ENCODE measurements at regions not wholly inside any gene's neighbourhood (a gene's known extent, or its start where the extent isn't known, plus 50 kb on each side); places are given as distances from the start of the nearest gene placed in this dataset.
"Not testable (repeated sequence)": the region's sequence is repeated elsewhere in the genome, so short reads cannot be mapped to it uniquely, and the experiment has no call there.

GRCh38 chr9:78938821-78939220 lies 632.9 kb upstream of the TLE4 start:
- no peak for DNase-seq (ENCODE audit: extremely low read depth in 1 of 2, low read depth in 1 of 2)

GRCh38 chr9:78939311-78940065 lies 632.3 kb upstream of the TLE4 start:
- no peak for DNase-seq (ENCODE audit: extremely low read depth in 1 of 2, low read depth in 1 of 2)

GRCh38 chr9:78940121-78940855 lies 631.5 kb upstream of the TLE4 start:
- DNase-seq (ENCODE audit: extremely low read depth in 1 of 2, low read depth in 1 of 2) = no peak

- DNase-seq (ENCODE audit: extremely low read depth in 1 of 2, low read depth in 1 of 2) = no peak
Measured at GRCh38 chr9:78954286-78954685, 617.5 kb upstream of the TLE4 start.

GRCh38 chr9:78958892-78959291 lies 612.9 kb upstream of the TLE4 start:
- DNase-seq (ENCODE audit: extremely low read depth in 1 of 2, low read depth in 1 of 2) = no peak

GRCh38 chr9:78962156-78962555 lies 609.6 kb upstream of the TLE4 start:
- DNase-seq (ENCODE audit: extremely low read depth in 1 of 2, low read depth in 1 of 2) = no peak

- no peak for DNase-seq (ENCODE audit: extremely low read depth in 1 of 2, low read depth in 1 of 2)
Measured at GRCh38 chr9:78963911-78964310, 607.9 kb upstream of the TLE4 start.

- DNase-seq (ENCODE audit: extremely low read depth in 1 of 2, low read depth in 1 of 2) = no peak
Measured at GRCh38 chr9:78967596-78968217, 604.1 kb upstream of the TLE4 start.

- no peak for DNase-seq (ENCODE audit: extremely low read depth in 1 of 2, low read depth in 1 of 2)
Measured at GRCh38 chr9:78970375-78970774, 601.4 kb upstream of the TLE4 start.

GRCh38 chr9:78971540-78971939 lies 600.2 kb upstream of the TLE4 start:
- no peak for DNase-seq (ENCODE audit: extremely low read depth in 1 of 2, low read depth in 1 of 2)

GRCh38 chr9:78972303-78972999 lies 599.3 kb upstream of the TLE4 start:
- DNase-seq (ENCODE audit: extremely low read depth in 1 of 2, low read depth in 1 of 2) = no peak

- DNase-seq (ENCODE audit: extremely low read depth in 1 of 2, low read depth in 1 of 2) = no peak
Measured at GRCh38 chr9:78973907-78974306, 597.9 kb upstream of the TLE4 start.

GRCh38 chr9:78982849-78983248 lies 588.9 kb upstream of the TLE4 start:
- no peak for DNase-seq (ENCODE audit: extremely low read depth in 1 of 2, low read depth in 1 of 2)

- no peak for DNase-seq (ENCODE audit: extremely low read depth in 1 of 2, low read depth in 1 of 2)
Measured at GRCh38 chr9:78985084-78985738, 586.6 kb upstream of the TLE4 start.

- DNase-seq (ENCODE audit: extremely low read depth in 1 of 2, low read depth in 1 of 2) = no peak
Measured at GRCh38 chr9:78986446-78986845, 585.3 kb upstream of the TLE4 start.

GRCh38 chr9:78989031-78989658 lies 582.6 kb upstream of the TLE4 start:
- DNase-seq (ENCODE audit: extremely low read depth in 1 of 2, low read depth in 1 of 2) = no peak

GRCh38 chr9:78994471-78994870 lies 577.3 kb upstream of the TLE4 start:
- no peak for DNase-seq (ENCODE audit: extremely low read depth in 1 of 2, low read depth in 1 of 2)

GRCh38 chr9:78994974-78995373 lies 576.8 kb upstream of the TLE4 start:
- not testable (repeated sequence) for DNase-seq (ENCODE audit: extremely low read depth in 1 of 2, low read depth in 1 of 2)

- no peak for DNase-seq (ENCODE audit: extremely low read depth in 1 of 2, low read depth in 1 of 2)
Measured at GRCh38 chr9:78997296-78997695, 574.5 kb upstream of the TLE4 start.

GRCh38 chr9:79000230-79001002 lies 571.3 kb upstream of the TLE4 start:
- no peak for DNase-seq (ENCODE audit: extremely low read depth in 1 of 2, low read depth in 1 of 2)

Data from activated CD8-positive, alpha-beta memory T cell treated with anti-CD3 and anti-CD28 coated beads for 1 hour (primary cell).